ENCODE measurements at regions not wholly inside any gene's neighbourhood (a gene's known extent, or its start where the extent isn't known, plus 50 kb on each side); places are given as distances from the start of the nearest gene placed in this dataset.

GRCh38 chr6:90940812-90941481 lies 354.1 kb upstream of the MAP3K7 start:
- TF ChIP-seq CTCF (IDR thresholded peaks at IDR 0.05; ENCODE audit: extremely low read depth, insufficient read depth, missing control alignments): peak; percentile 49
- peak; percentile 53 for DNase-seq (ENCODE audit: low spot score)
- in situ Hi-C loops (cut with MboI; ENCODE audit: low pct_unique_long_range_greater_than_20kb, low sequenced_read_pairs, unreplicated experiment): no loop called here

DNA sequence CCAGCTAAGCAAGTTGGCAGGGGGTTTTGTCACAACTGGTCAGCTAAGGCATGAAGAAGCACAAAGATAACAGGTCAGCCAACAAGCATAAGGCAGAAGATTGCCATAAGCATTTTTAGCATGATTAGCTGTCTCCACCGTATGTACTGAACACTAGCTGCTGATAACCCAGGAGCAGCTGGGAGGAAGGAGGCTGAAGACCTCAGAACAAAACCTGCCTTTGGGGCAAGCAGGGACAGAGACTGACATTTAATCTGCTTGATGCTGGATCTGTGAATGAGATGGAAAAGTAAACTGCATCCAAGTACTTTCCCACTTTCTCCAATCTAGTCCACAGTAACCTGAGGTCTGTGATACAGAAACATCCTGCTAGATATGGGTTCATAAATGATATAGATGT lies 353.0 kb upstream of the MAP3K7 start:
- no peak for TF ChIP-seq CTCF (IDR thresholded peaks at IDR 0.05; ENCODE audit: extremely low read depth, insufficient read depth, missing control alignments)
- in situ Hi-C loops (cut with MboI; ENCODE audit: low pct_unique_long_range_greater_than_20kb, low sequenced_read_pairs, unreplicated experiment): no loop called here
- DNase-seq (ENCODE audit: low spot score): no peak

DNA sequence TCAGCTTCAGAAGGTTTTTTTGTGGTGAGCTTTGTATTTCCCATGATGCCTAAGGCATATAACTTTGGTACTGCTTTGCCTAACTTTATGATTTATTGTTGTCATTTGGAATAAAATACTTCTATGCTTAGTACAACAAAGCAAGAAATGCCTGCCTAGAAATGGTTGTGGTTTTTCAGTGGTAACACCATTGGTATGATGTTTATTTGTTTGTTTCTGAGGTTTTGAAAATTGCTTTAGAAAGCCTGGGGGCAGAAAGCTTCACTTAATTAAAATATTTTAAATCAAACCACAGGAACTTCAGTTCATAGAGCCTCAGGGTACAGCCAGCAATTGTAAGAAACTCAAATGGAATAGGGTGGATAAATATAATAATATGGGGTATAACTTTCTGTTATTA lies 351.2 kb upstream of the MAP3K7 start:
- in situ Hi-C loops (cut with MboI; ENCODE audit: low pct_unique_long_range_greater_than_20kb, low sequenced_read_pairs, unreplicated experiment): no loop called here
- no peak for TF ChIP-seq CTCF (IDR thresholded peaks at IDR 0.05; ENCODE audit: extremely low read depth, insufficient read depth, missing control alignments)
- no peak for DNase-seq (ENCODE audit: low spot score)

- DNase-seq (ENCODE audit: low spot score): no peak
- in situ Hi-C loops (cut with MboI; ENCODE audit: low pct_unique_long_range_greater_than_20kb, low sequenced_read_pairs, unreplicated experiment): no loop called here
- TF ChIP-seq CTCF (IDR thresholded peaks at IDR 0.05; ENCODE audit: extremely low read depth, insufficient read depth, missing control alignments): no peak
These were observed 349.4 kb upstream of the MAP3K7 start for GRCh38 chr6:90936286-90936685.

DNA sequence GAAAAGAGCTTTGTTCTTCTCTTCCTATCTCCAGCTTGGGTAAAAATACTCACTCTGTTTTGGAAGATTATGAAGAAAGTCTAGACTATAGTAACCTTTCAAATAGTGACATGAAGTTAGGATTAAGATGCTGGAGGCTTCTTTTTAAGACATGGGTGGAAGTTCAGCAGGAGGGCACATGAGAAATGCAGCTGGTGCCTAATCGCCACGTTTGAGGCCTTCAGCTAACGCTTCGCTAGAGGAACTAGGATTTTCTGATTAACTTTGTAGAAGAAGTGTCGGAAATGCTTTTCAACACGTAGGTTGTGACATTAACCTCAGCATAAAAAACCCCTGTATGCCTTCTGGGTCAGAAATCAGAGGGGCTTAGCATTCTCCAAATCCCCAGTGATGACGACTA lies 348.1 kb upstream of the MAP3K7 start:
- DNase-seq (ENCODE audit: low spot score): no peak
- in situ Hi-C loops (cut with MboI; ENCODE audit: low pct_unique_long_range_greater_than_20kb, low sequenced_read_pairs, unreplicated experiment): no loop called here
- TF ChIP-seq CTCF (IDR thresholded peaks at IDR 0.05; ENCODE audit: extremely low read depth, insufficient read depth, missing control alignments): no peak

- in situ Hi-C loops (cut with MboI; ENCODE audit: low pct_unique_long_range_greater_than_20kb, low sequenced_read_pairs, unreplicated experiment): no loop called here
- no peak for TF ChIP-seq CTCF (IDR thresholded peaks at IDR 0.05; ENCODE audit: extremely low read depth, insufficient read depth, missing control alignments)
- no peak for DNase-seq (ENCODE audit: low spot score)
These were observed 347.2 kb upstream of the MAP3K7 start for GRCh38 chr6:90934081-90934480.

All from GM13977 (cell line).